HG03378 (cell line): ENCODE measurements at regions not wholly inside any gene's neighbourhood (a gene's known extent, or its start where the extent isn't known, plus 50 kb on each side); places are given as distances from the start of the nearest gene placed in this dataset.

ENCODE experiments used
- ATAC-seq: cut with Tn5 transposase; IDR thresholded peaks from one replicate; pipeline ENCODE4 v1.9.1; 2021; ENCODE audit warnings: mild to moderate bottlenecking, moderate library complexity; ENCODE audit not compliant: unreplicated experiment

- peak; percentile 52 for ATAC-seq
Observed at GRCh38 chr15:38671675-38672254, 107.2 kb upstream of the RASGRP1 start.

DNA sequence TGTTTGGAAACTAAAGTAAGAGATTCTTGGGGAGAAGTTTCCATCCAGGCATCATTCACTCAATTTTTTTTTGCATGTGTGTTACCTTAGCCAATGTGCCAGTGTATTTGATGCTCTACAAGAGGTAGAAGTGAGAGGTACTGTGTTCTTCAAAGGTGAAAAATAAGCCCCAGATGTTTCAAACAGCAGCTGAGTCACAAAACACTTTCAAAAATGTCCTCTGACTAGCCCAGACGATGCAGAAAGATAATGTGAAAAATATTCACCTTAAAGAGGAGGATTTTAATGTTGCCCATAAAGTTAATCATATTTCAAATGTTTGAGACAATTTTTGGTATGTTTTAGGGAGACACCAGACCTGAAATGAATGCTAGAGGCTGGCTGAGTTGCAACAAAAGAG is 107.7 kb upstream of the RASGRP1 start:
- no peak for ATAC-seq

GRCh38 chr15:38672814-38673670 is 108.4 kb upstream of the RASGRP1 start:
- ATAC-seq: peak; percentile 39

GRCh38 chr15:38674448-38674847 is 109.8 kb upstream of the RASGRP1 start:
- no peak for ATAC-seq

DNA sequence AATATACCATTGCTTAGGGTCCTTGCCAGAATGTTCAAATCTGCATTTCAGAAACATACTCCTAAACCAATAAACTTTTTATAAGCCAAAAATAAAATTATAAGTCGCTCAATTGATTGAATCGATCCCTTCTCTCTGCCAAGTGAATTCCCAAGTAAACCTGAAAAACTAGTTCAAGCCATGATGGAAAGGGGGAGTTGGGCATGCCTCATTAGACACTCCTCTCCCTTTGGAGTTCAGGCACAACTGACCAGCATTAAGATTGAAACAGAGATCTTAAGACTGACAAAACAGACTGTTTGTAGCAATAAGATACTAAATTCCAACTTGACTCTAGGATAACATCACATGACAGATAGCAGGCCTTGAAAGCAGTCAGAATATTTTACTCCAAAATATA is 113.7 kb upstream of the RASGRP1 start:
- ATAC-seq: no peak

- no peak for ATAC-seq
Observed at GRCh38 chr15:38680775-38681174, 116.2 kb upstream of the RASGRP1 start.

GRCh38 chr15:38682363-38682762 is 117.7 kb upstream of the RASGRP1 start:
- no peak for ATAC-seq

GRCh38 chr15:38682861-38683260 is 118.2 kb upstream of the RASGRP1 start:
- peak; percentile 46 for ATAC-seq

DNA sequence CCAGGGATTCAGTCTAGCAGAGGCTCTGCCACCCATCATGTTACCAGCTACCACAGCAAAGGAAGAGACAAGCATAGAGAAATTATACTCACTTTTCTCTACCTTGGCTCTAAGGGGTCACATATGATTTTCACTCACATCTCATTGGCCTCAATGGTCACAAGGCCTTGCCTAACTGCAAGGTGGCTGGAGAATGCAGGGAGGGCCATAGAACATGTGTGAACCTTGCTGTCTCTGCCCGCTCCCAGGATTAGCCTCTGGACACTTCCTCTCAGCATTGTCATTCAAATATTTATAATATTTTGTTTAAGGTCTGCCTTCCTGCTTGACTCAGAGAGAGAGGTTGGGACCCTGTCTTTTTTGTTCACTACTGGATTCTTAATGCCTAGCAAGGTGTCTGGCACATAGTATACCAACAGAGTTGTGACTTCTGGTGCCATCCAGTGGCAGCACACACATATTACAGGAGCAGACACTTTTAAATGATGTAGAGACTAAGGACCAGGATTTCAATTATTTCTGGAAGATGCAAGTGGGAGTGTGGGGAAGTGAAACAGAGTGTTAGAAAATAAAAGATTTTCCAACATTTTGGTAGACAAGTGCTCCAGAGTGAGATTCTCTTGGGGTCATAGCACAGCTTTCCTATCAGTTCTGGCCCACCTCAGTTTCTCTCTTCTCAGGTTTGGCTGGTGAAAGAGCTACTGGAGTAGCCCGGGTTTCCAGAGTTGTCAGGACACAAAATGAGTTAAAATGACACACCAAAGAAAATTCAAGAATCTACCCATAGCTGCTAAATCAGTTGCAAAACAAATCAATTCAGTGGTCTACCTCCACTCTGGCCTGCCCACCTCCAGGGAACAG is 119.0 kb upstream of the RASGRP1 start:
- peak; percentile 87 for ATAC-seq

GRCh38 chr15:38684440-38685010 is 119.9 kb upstream of the RASGRP1 start:
- no peak for ATAC-seq

DNA sequence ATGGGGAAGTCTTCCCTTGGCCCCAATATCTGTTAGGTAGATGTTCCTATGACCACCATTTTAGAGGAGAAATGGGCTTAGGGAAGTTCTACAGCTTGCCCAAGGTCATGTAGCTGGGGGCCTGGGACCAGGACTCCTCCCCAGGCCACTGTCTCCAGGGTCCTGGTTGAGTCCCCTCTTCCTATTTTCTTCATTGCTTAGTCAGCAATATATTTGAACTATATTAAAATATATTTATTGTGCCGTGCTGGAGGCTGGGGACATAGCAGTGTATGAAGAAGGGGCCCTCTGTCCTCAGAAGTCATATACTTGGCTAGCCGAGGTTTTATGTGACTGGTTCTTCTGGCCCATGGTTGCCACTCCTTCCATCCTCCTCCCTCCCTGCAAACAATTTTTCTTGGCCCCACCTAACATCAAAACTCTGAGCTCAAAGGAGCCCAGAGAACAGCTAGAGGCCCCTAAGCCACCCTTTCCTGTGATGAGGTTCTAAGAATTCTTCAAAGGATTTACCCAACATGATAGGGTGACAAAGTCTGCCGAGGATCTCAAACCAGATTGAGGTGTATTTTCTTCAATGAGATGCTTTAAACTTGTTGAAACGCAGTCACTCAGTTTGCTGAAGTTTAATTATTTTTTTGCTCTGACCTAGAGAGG is 121.2 kb upstream of the RASGRP1 start:
- no peak for ATAC-seq

GRCh38 chr15:38687340-38687739 is 122.7 kb upstream of the RASGRP1 start:
- ATAC-seq: no peak

GRCh38 chr15:38687775-38688495 is 123.3 kb upstream of the RASGRP1 start:
- no peak for ATAC-seq

DNA sequence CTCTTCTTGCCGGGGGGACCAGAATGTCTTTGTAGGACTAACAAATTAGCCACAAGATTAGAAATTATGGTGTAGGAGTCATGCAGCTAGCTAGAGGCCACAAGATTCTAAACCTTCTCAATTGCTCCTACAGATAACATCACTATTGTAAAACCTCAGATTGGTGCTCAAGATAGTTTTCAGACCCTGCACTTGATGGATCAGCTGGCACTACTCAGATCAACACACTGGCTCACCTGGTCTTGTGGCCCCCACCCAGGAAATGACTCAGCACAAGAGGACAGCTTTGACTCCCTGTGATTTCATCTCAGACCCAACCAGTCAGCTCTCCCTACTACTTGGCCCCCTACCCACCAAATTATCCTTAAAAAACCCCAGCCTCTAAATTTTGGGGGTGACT is 124.1 kb upstream of the RASGRP1 start:
- no peak for ATAC-seq

DNA sequence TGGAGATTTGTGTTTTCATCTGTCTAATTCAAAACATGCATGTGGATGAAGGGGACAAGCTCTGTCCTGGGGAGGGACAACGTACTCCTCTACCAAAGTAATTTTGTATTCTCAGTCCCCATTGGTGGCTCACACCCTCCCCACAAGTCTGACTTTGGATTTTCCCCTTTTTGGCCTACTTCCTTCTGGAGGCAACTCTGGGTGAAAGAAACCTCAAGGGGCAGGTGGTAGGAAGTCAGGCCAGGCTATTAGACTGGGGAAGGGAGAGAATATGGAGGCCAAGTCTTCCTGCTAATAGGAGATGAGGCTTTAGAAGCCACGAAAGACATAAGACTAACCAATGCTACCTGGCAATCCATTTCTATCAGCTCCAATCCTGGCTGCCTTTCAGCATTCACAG is 124.9 kb upstream of the RASGRP1 start:
- ATAC-seq: no peak

- no peak for ATAC-seq
Observed at GRCh38 chr15:38690216-38690615, 125.6 kb upstream of the RASGRP1 start.

GRCh38 chr15:38690719-38691332 is 126.2 kb upstream of the RASGRP1 start:
- no peak for ATAC-seq

DNA sequence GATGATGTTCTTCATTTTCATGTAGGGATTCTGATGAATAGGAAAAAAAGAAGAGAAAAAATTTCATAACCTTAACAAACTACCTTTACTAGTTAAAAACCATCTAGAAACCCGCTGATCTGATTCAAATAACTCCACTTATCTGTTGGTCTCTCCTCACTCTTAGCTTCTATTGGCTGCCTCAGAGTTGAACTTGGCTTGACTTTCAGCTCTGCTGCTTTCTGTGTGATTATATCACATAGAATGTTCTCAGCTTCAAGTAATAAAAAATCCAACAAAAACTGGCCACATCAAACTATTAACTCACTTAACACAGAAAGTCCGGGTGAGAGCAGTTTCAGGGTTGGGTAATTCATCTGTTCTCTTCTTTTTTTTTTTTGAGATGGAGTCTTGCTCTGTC is 126.8 kb upstream of the RASGRP1 start:
- ATAC-seq: no peak

DNA sequence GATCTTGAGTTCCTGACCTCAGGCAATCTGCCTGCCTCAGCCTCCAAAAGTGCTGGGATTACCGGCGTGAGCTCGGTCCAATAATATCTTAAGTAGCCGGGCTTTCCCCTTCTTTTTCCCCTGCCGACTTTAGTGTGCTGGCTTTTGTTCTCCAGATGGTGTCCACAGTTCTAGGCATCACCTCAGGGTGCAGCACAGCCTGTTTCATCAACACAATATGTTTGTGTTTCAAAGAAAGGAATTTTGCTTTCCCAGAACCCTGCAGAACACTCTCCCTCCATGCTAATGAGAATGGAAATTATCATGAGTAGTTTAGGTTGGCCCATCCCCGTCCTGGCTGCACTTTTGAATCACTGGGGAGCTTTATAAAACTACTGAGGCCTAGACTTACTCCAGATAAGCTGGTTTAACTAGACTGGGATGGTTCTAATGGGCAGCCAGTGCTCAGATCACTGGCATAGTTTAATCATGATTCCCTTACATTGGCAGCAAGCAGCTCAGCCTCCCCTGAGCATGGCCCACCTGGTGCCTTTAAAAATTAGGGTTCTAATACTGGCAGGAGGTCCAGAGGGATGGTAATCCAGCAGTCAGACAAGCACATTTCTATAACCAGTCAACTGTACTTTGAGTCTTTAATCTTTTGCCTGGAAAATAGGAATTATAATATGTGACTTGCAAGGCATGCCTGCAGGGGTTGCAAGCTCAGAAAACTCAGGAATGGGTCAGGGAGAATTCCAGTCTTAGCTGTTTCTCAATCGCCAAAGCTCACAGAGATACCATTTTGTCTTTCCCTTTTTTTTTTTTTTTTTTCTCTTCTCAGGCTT is 127.6 kb upstream of the RASGRP1 start:
- ATAC-seq: no peak
